Renal cortical epithelial cell (primary cell): ENCODE measurements at regions not wholly inside any gene's neighbourhood (a gene's known extent, or its start where the extent isn't known, plus 50 kb on each side); places are given as distances from the start of the nearest gene placed in this dataset.
A peak's percentile ranks its signal among the peaks of the same experiment; 100 is the strongest.

Experiments
- DNase-seq: peaks from one replicate; pipeline ENCODE4 v3.0.0-alpha.2; 2011; ENCODE audit warnings: low read depth

- DNase-seq, result no peak
Observed at GRCh38 chr5:89133129-89133528, 250.1 kb upstream of the MEF2C start.

- DNase-seq, result no peak
Observed at GRCh38 chr5:89130851-89131250, 247.9 kb upstream of the MEF2C start.

GRCh38 chr5:89129941-89130340, 247.0 kb upstream of the MEF2C start:
- no peak for DNase-seq

- no peak for DNase-seq
Observed at GRCh38 chr5:89128906-89129625, 246.1 kb upstream of the MEF2C start.

DNA sequence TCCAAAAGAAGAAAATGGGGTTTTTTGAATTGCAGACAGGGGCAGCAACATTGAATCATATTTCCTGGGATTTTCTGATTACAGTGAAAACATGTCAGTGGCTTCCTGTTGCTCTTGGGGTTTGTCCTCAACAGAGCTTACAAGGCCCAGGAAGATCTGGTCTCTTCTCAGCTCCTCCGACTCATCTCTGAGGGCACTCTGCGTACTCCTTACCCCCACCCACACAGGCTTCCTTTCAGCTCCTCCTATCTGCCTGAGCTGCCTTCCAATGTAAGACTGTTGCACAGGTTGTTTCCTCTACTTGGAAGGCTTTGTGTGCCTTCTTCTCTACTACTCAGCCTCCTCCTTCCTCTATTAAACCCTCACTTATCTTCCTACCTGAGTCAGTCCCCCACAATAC, 245.1 kb upstream of the MEF2C start:
- peak; percentile 13 for DNase-seq

GRCh38 chr5:89127191-89127590, 244.2 kb upstream of the MEF2C start:
- DNase-seq, result no peak

DNA sequence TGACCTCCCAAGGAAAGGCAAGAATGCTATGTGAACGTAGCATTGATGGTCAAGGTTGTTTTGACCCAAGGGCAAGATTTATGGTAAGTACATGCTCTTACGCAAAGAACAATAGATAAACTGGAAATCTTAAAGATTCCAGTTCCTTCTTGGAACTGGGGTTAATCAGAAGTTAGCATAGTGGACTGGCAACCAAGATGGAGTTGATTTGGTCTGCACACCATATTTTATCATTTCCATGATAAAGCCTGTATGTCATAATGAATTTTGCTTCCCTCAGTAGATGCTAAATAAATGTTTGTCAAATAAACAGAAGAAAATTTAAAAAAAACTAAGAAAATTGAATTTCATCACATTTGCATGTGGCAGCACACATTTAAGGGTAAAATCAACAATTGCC, 242.4 kb upstream of the MEF2C start:
- DNase-seq, result no peak

- DNase-seq, result no peak
Observed at GRCh38 chr5:89123581-89123980, 240.6 kb upstream of the MEF2C start.

- peak; percentile 86 for DNase-seq
Observed at GRCh38 chr5:89120719-89121118, 237.7 kb upstream of the MEF2C start.

DNA sequence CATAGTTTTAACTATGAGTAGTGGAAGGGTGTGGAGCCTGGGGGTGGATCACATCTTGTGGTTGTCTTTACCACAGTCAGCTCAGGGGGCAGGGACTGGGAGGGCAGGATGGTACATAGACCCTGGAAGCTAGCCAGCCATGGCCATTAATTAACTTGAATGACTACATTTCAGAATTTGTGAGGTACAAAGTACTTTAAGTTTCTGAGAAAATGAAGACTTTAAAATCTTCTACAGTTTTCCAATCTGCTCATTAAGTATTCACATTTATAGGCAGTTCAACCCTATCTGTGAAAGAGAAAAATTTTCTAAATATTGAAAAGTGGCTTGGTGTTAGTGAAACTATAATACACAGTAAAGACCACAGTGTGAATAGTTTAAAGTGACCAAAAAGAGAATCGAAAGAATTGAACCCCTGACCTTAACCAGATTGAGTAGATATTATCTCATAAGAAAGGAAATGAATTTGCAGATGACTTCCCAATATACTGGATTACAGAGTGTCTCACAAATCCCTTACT, 234.2 kb upstream of the MEF2C start:
- DNase-seq, result peak; percentile 85

GRCh38 chr5:89110916-89111646, 228.1 kb upstream of the MEF2C start:
- DNase-seq, result peak; percentile 21

DNA sequence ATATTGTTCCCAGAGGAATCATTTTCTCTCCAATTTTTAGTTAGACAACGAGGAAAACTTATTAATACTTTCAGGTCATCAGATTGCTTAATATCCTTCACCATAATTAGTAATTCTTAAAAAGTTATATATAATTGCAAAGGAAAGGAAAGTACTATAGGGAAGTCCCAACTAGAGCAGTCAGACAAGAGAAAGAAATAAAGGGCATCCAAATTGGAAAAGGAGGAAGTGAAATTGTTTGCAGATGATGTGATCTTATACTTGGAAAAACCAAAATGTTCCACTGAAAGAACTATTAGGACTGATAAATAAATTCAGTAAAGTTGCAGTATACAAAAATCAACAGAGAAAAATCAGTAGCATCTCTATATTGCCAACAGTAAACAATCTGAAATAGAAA, 223.5 kb upstream of the MEF2C start:
- DNase-seq, result no peak

DNA sequence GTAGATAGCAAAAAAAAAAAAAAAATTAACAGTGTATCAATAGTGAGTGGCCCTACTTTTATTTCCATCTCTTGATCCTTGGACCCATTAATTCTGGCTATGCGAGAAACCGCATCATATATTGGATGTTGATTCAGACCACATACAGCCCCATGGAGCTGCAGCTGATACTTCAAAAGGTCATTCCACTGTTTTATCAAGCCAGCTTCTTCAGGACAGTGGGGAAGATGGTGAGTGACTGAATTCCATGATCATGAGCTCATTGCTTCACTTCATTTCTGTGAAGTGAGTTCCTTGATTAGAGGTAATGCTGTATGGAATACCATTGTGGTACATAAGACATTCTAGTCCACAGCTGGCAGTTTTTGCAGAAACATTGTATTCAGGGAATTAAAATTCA, 222.9 kb upstream of the MEF2C start:
- DNase-seq, result no peak

DNA sequence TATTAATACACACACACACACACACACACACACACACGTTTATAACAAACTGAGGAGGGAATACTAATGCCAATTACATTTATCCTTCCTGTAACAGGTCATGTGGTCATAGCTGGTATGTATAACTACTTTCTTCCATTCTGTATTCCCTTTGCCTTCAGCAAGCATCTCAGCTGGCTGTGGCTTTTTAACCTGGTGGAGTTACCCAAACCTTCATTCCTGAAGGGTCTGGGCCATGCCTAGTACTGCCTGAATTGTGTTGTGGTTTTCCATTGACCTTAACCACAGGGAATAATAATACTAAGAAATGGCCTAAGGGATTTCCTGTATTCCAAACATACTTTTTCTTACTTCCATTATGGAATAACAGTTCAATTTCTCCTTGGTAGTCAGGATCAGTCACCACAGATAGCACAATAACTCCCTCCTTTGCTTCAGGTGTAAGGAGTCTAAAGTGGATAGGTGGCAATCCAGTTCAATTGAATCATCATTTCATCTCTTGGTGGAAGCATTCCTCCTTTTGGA, 222.2 kb upstream of the MEF2C start:
- DNase-seq, result peak; percentile 63

GRCh38 chr5:89098199-89098756, 215.3 kb upstream of the MEF2C start:
- DNase-seq, result no peak

DNA sequence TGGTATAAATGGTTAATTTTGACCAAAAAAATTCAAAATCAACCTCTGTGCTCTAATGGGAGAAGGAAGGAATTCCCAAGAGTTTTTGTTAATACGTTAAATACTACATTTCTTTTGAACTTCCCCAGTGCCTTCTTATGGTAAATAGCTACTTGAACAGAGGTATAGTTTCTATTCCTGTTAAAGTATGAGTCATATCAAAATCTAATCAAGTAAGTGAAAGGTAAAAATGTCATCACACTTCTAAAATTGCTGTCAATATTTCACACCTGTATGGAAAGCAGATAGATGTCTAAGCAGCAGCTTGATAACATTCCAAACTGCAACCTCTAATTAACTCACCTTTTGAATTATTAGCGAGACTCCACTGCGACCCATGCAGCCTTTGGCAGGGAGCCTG, 214.1 kb upstream of the MEF2C start:
- DNase-seq, result no peak

- DNase-seq, result no peak
Observed at GRCh38 chr5:89095341-89095740, 212.4 kb upstream of the MEF2C start.

- no peak for DNase-seq
Observed at GRCh38 chr5:89090037-89090436, 207.1 kb upstream of the MEF2C start.

DNA sequence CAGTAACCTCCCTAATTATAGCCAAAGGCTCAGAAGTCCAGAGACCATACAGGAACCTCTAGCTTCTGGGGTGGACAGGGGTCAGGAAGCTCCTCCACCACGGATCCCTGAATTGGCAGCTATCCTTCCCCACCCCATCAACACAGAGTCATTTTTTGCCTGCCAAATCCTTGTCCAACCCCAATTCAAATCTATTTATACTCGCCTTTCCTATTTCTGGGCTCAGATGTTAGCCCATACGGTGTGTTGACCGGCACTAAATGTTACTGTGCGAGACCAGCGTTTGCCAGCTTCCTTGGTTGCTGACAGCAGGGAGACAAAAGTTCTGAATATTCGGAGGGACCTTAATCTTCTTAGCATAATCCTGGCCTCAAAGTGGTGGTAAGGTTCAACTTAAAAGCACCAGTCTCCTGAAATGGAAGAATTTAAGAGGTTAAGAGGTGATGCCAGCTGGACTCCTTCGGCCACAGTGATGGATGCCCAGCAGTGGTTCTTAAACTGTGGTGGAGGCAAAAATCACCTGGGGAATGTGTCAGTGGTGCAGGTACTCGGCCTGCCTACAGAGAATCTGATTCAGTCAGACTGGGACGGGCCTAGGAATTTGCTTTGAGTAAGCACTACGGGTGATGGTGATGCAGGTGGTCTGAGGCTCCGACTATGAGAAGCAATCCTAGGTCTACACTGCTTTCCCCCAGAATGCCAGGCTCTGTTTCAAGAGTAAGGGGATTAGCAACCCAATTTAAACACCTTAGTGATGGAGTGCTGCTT, 204.8 kb upstream of the MEF2C start:
- DNase-seq, result no peak

DNA sequence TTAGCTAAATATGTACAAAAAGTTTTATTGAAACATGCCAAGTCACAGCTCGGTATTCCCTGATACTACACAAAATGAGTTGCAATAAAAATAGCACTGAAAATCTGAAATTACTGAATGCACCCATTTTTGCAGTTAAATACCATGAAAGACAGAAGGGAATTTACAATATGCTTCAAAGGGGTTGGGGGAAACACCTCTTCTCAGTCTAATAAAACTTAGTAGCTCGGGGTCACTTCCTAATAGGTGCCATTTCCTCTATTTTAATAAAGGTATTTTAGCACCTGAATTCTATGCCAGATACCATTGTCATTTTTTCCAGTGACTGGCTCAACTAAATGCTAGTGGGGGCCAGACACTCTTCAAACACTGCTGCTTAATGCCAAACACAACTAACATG, 204.1 kb upstream of the MEF2C start:
- no peak for DNase-seq

DNA sequence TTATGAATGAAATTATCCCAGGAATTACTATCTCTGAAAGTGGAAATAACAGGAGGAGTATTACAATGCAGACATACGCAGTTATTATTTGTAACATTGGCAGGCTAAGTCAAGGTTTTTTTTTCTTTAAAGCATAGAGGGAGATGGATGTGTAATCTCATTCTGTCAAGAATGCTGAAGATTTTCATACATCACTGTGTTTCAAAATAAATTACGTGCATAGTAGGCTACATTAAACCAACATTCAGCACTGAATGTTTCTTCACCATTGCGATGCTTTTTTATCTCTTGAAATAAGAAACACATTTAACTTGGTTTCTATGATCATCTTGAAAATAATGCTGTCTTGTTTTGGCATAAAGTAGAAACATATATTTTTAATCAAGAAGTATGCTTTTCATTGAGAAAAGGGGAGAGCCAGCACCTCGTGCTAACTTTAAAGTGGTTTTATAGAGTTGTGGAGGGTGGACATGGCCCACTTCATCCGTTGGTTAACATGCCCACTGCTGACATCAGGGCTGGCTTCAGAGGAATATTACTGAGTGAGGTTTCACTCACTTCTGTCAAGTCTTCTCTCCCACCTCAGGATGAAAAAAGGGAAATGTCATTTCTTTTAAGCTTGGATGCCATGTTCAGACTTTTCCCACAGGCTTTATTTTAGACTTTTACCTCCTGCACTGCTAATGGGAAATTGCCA, 203.6 kb upstream of the MEF2C start:
- no peak for DNase-seq
